ENCODE measurements at regions not wholly inside any gene's neighbourhood (a gene's known extent, or its start where the extent isn't known, plus 50 kb on each side); places are given as distances from the start of the nearest gene placed in this dataset.
"Not testable (repeated sequence)": the region's sequence is repeated elsewhere in the genome, so short reads cannot be mapped to it uniquely, and the experiment has no call there.

- Histone ChIP-seq H3K4me1 (no peaks in the 10 kb centered on the region), H3K9me3 (no peaks in the 10 kb centered on the region), H3K27me3 (no peaks in the 10 kb centered on the region), H3K4me3 (no peak overlapping the region), H3K36me3 (no peaks in the 10 kb centered on the region), H3K27ac (no peak overlapping the region)
- TF ChIP-seq POLR2A (IDR thresholded peaks at IDR 0.05) (no peak), CTCF (IDR thresholded peaks at IDR 0.05) (no peak)
- no peak for DNase-seq
Observed at GRCh38 chr11:97007283-97007682, 617.5 kb downstream of the JRKL start.

GRCh38 chr11:97009613-97010012, 619.8 kb downstream of the JRKL start:
- no peak for TF ChIP-seq POLR2A (IDR thresholded peaks at IDR 0.05)
- no peak for TF ChIP-seq CTCF (IDR thresholded peaks at IDR 0.05)
- Histone ChIP-seq H3K4me3 (no peak overlapping the region), H3K36me3 (no peaks in the 10 kb centered on the region), H3K4me1 (no peaks in the 10 kb centered on the region), H3K27ac (no peak overlapping the region), H3K9me3 (no peaks in the 10 kb centered on the region), H3K27me3 (no peaks in the 10 kb centered on the region)
- DNase-seq = no peak

GRCh38 chr11:97010997-97011396, 621.2 kb downstream of the JRKL start:
- H3K4me3 ChIP-seq, H3K27me3 ChIP-seq, H3K36me3 ChIP-seq, DNase-seq, H3K9me3 ChIP-seq, H3K27ac ChIP-seq, H3K4me1 ChIP-seq: not testable (repeated sequence)

- Histone ChIP-seq H3K27ac (no peak overlapping the region), H3K4me1 (no peaks in the 10 kb centered on the region), H3K9me3 (peaks cover 0 to 4% (median 0%) of the 10 kb centered on the region in 4 donors), H3K4me3 (no peak overlapping the region), H3K36me3 (no peaks in the 10 kb centered on the region), H3K27me3 (no peaks in the 10 kb centered on the region)
- DNase-seq = no peak
- no peak for TF ChIP-seq POLR2A (IDR thresholded peaks at IDR 0.05)
- no peak for TF ChIP-seq CTCF (IDR thresholded peaks at IDR 0.05)
Observed at GRCh38 chr11:97015327-97015726, 625.5 kb downstream of the JRKL start.

- no peak overlapping the region for H3K4me3 ChIP-seq
- H3K36me3 ChIP-seq = no peaks in the 10 kb centered on the region
- peaks cover 0 to 4% (median 0%) of the 10 kb centered on the region in 4 donors for H3K9me3 ChIP-seq
- no peaks in the 10 kb centered on the region for H3K27me3 ChIP-seq
- H3K27ac ChIP-seq = no peak overlapping the region
- TF ChIP-seq CTCF (IDR thresholded peaks at IDR 0.05) (no peak), POLR2A (IDR thresholded peaks at IDR 0.05) (no peak)
- no peak for DNase-seq
- H3K4me1 ChIP-seq = no peaks in the 10 kb centered on the region
Observed at GRCh38 chr11:97019305-97019704, 629.5 kb downstream of the JRKL start.

GRCh38 chr11:97019754-97020153, 629.9 kb downstream of the JRKL start:
- H3K27ac ChIP-seq = no peak overlapping the region
- no peaks in the 10 kb centered on the region for H3K4me1 ChIP-seq
- H3K27me3 ChIP-seq = no peaks in the 10 kb centered on the region
- no peaks in the 10 kb centered on the region for H3K36me3 ChIP-seq
- DNase-seq = no peak
- H3K9me3 ChIP-seq = peaks cover 0 to 4% (median 0%) of the 10 kb centered on the region in 4 donors
- TF ChIP-seq POLR2A (IDR thresholded peaks at IDR 0.05) = no peak
- no peak for TF ChIP-seq CTCF (IDR thresholded peaks at IDR 0.05)
- no peak overlapping the region for H3K4me3 ChIP-seq

Data from Peyer's patch (tissue), 4 donors.